HG03066 (cell line): ENCODE measurements at regions not wholly inside any gene's neighbourhood (a gene's known extent, or its start where the extent isn't known, plus 50 kb on each side); places are given as distances from the start of the nearest gene placed in this dataset.
"Not testable (repeated sequence)": the region's sequence is repeated elsewhere in the genome, so short reads cannot be mapped to it uniquely, and the experiment has no call there.

Experiments used
- ATAC-seq: cut with Tn5 transposase; IDR thresholded peaks from one replicate; pipeline ENCODE4 v1.9.1; 2021; ENCODE audit warnings: low read depth; ENCODE audit not compliant: unreplicated experiment

DNA sequence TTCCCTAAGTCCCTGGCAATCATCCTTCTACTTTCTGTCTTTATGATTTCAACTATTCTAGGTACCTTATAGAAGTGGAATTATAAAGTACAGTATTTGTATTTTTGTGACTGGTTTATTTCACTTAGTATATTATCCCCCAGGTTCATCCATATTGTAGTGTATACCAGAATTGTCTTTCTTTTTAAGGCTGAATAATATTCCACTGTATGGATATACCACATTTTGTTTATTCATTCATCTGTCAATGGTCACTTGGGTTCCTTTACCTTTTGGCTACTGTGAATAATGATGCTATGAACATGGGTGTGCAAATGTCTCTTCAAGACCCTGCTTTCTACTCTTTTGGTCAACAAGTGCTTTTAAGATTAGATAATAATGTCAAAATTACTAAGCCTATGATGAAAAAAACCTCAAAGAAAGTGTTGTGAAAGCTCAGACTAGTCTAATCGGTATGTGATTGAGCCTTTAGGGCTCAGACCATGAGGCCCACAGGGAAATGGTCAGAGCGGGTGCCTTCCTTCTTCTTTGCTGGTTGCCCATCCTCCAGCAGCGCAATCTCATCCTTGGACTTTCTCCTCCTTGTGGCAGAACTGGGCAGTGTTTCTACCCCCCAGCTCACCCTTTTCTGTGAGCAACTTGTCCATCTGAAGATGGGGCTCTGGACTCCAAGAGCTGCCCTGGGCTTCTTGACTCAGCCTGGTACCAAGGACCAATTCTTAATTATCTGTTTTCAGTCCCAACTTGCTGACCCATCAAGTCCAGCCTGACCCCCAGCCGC is 105.4 kb downstream of the TTC8 start:
- ATAC-seq = no peak

DNA sequence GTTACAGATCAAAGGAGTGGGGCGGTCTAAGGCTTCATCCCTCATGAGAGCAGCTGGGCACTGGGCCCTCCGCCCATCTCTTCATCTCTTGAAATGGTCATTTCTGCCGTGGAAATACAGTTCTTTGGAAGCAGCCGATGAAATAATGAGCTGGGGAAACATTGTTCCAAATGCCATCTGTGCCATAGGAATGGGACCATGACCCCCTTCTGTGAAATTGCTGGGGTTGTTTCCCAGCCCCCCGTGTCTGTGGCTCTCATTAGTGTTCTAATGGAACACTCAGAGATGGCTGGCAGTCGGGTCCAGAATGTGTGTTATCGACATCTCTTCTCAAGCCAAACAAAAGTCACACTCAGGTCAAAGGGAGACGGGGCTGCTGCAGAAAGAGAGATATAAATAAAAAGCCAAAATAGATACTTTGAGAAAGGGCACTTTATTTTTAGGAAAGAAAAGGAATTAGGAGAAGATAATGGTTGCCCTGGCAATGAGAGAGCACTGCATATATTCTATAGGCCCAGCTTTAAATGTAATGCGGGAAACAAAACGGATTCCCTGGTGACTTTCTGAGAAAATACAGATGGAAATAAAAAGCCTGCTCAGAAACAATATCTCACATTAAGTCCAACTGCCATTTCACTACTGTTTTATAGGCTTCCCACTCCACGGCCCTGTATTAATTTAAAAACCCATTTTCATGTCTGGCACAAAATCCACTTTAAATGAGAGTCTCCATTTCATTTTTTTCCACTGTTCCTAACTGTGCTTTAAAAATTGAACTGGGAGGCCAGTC is 107.1 kb downstream of the TTC8 start:
- no peak for ATAC-seq

DNA sequence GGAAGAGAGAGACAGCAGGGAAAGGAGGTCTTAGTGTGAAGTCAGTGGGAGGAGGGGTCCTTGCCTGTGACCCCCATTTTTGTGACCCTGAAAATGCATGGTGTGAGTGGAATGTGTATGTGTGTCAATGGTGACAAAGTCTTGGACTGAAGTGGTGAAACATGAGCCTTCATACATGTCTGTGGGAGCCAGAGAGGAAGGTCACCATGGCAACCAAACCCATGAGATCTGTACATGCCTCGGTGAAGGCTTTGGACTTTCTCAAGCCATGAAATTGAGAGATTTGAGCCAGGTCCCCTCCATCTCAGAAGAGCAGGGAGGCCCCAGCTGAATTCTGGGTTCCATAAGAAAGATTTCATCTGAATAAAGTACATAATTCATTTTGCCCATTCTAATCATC is 108.7 kb downstream of the TTC8 start:
- no peak for ATAC-seq

DNA sequence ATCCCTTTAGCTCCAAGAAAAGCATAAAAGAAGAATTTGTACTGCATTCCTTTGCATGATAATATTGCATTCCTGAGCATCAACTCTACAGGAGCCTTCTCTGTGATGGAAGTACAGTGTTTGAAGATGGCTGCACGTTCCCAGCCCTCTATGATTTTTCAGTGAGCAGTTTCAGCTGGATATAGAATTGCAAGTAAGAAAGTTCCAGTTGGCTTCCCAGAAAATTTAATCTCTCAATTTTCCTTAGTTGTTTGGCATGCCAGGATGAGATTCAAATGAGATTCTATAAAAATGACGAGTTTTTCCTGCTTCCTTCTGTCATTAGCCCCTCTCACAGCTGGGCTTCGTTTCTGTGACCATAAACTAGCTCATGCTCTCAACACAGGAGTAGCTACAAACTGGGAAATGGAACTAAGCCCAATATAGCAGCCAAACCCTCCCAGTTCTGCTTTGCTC is 109.9 kb downstream of the TTC8 start:
- no peak for ATAC-seq

DNA sequence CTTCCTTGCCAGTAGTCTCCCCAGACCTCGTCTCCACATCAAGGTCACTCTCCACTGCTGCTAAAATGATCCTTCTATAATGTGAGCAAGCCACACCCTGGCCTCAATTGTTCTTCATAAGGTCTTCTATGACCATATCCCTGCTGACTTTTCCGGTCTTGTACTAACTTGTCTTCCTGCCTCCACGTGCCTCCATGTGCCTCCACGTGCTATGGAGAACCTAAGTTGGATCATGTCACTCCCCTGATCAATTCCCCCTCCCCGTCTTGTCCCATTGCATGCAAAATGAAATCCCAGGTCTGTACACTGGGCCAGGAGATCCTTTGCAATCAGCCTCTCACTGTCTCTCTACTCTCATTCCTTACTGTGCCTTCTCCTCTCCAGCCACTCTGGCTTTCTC is 110.6 kb downstream of the TTC8 start:
- no peak for ATAC-seq

DNA sequence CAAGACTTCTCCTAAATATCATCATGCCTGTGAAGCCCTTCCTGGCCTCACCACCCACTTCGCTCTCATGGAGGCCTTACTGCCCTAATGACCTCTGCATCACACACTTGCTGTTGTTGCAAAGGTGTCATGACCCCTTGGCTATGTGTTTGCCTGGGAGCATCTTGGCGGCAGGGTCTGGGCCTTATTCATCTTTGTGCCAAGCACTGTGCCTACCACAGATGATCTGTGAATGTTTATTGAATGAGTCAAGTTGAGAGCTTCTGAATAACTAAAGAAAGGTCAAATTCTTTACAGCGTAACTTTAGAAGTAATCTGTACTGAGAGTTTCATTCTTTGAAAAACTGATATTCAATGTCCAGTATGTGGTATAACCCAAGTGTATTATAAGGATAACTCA is 113.3 kb downstream of the TTC8 start:
- no peak for ATAC-seq

DNA sequence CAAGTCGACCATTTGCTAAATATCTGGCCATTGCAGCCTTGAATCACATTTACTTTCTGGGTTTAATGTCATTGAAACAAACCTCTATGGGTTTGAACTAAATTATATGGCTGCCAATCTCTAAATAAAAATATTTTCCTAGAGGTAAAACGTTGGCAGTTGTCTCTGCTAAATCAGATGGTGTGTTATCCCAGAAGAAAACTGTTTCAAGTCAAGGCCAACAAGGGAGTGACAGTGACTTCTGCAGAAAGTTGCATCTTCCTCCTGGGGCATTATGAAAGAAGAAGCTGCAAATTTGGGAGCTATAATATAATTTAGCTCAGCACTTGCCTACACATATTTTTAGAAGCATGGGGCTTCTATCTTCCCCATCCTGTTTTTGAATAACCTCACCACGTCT is 116.2 kb downstream of the TTC8 start:
- no peak for ATAC-seq

DNA sequence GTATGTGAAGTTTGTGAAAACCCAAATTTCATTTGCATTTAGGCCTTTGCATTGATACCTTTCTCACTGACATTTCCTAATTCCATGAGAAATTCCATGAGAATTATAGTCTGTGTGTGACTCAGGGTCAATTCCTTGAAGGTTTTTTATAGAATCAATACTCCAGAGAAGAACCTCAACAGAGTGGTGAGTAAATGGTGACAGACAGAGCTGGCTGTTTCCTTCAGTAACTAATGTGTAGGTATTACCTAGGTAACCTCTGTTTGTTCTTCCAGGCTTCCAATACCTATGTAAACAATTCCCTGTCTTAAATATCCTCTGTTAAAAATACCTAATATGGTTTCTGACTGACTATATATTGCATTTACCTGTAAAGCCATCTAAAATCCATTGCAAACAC is 117.0 kb downstream of the TTC8 start:
- ATAC-seq = no peak

DNA sequence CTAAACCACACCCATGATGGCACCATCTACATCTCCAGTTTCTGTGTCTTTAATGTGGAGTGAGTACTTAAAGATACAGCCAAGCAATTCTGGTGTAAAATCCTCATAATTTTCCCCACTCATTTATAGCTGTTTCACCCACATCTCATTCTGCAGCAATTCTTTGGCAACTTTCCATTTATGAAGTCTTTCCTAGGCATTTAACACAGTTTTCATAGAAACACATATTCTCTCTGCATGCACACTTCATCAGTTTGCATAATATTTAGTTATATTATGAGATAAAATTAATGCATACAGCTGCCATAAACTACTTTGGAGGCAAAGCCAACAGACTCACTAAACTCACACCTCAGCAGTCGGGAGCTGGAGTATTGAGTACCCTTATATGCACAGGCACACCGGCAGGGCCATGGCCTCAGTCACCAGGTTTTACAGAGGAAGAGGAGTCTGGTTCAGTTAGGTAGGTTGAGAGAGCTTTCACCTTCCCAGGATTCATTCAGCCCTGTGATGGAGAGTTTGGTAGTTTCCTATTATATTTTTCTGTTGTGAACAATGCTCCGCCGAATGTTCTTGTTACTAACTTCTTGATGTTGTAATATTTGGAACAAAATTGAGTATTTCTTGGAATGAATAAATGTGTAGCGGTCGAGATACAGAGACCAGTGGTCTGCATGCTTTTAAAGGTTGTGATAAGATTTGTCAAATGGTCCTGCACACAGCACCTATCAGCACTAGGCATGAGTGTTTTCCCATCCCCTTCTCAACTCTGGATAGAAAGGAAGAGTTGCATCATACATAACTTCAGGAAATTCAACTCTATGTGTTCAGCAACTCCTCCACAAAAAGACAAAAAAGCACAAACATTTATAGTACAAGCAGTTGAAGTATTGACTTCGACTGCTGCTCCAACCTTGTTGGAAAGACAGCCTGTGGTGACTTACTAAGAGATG is 123.5 kb downstream of the TTC8 start:
- no peak for ATAC-seq

DNA sequence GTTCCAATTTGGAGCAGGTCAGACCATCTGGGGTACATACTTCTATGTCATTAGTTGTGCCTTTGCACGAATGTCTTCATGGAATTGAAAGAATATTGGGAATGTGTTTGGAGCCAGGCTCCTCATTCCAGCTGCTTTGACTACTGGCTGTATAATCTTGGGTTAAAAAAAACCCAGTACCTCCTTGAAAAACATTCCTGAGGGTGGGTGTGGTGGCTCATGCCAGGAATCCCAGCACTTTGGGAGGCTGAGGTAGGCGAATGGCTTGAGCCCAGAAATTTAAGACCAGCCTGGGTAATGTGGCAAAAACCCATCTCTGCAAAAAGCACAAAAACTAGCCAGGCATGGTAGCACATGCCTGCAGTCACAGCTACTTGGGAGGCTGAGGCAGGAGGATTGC is 125.6 kb downstream of the TTC8 start:
- no peak for ATAC-seq

DNA sequence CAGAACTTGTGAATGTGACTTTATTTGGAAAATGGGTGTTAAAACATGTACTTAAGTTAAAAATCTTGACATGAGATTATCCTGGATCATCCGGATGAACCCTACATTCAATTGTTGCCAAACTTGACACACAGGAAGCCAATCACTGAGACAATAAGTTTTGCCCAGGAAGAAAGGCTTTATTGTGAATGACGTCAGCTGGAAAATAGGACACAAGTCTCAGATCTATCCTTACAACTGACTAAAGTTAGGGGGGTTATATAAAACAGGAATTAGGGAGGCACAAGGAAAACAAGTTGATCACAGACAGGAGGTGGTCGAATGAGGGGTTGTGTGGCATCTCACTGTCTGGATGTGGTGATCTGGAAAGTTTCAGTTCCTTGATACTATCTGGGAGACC is 126.9 kb downstream of the TTC8 start:
- ATAC-seq = no peak

DNA sequence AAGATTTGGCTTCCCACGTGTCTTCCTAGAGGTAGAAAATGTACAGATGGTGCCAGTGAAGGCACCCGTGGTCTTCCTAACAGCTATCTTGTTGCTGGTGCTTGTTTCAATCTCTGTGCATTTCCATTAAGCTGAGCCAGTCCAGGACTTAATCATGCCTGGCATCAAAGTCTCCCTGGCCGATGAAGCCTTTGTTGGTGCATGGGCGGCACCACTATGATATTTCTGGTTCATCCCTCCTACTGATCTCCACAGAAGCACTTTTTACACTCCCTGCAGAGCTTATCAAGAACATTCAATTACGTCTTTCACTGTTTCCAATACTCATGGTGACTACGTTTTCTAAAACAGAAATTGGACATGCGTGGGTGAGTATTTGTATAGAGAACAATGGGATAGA is 128.4 kb downstream of the TTC8 start:
- no peak for ATAC-seq

DNA sequence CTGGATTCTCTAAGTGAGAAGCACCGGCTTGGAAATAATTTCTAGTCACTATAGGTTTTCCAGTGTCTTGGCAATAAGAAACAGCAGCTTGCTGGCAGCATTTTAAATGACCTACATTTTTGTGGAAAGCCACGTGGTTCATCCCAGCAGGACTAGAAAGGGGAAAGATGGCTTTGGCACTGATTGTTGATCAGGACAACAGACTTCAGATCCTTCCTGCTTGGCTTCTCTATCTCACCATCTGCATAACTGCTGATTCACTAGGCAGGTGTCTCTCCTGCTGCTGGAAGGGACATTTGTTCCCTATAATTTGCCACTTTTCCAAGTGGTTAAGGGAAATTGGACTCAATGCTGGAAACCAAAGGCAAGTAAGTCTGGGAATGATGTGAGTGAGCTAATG is 131.0 kb downstream of the TTC8 start:
- no peak for ATAC-seq

DNA sequence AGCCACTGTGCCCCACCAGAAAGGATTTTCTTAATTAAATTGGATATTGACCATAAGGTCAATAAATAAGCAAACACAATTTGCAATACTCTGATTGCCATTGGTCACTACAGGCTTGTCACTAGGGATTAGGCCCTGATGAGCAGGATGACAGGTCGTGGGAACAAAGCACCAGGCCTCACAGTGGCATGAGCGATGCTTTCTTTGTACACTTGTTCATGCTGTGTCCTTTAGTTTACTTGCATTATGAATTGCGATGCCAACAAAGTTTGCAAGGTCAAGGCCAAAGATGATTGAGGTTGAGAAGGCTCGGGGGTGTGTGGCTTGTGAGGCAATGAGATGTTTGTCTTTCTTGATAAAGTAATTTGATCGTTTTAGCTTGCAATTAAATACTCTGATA is 136.0 kb downstream of the TTC8 start:
- ATAC-seq = no peak

DNA sequence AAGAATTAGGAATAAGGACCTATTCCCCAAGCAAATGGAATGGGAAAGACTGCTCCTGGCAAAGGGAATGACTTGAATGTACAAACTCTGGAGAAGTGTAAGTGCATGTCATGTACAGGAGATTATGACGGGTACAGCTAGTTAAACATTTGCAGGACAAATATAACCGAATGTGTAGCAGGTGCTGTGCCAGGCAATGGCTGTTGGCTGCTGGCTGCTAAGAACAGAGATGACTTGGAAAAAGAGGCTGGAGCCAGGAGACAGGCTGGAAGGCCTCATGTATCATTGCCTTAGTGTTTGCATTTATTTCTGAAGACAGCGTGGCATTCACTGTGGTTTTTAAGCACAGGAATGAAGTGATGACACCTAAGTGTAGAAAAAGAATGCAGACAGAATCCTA is 136.8 kb downstream of the TTC8 start:
- no peak for ATAC-seq

DNA sequence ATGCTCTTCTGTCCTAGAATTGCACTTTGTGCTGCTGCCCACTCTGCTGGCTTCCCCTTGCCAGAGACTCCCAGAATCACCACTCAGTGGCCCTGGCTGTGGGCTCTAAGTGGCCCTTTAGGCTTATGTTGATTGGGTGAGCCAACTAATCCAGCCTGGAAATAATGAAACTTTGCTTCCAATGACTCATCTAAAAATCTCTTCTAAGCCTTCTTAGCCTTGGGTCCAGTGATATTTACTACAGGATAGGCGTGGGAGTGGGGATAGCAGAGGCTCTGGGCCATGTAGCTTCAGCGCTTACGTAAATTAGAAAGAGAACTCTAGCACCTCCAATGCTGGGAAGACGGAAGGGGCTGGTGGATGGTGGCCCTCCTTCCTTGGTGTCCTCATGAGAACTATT is 137.9 kb downstream of the TTC8 start:
- no peak for ATAC-seq

DNA sequence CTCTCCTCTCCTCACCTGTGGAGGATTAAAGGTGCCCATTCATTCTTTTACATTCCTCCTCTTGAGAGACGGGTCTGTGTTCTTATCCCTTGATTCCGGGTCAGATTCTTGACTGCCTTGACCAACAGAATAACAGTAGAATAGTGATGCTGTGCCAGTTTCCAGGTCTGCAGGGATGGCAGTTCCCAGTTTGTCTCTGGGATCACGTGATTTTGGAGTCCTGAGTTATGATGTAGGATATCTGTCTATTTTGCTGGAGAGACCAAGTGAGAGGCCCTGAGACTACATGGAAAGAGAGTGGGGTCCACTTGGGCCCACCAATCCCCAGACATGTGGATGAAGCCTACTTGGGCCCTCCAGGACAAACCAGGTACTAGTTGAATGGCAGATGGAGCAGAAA is 142.8 kb downstream of the TTC8 start:
- no peak for ATAC-seq

DNA sequence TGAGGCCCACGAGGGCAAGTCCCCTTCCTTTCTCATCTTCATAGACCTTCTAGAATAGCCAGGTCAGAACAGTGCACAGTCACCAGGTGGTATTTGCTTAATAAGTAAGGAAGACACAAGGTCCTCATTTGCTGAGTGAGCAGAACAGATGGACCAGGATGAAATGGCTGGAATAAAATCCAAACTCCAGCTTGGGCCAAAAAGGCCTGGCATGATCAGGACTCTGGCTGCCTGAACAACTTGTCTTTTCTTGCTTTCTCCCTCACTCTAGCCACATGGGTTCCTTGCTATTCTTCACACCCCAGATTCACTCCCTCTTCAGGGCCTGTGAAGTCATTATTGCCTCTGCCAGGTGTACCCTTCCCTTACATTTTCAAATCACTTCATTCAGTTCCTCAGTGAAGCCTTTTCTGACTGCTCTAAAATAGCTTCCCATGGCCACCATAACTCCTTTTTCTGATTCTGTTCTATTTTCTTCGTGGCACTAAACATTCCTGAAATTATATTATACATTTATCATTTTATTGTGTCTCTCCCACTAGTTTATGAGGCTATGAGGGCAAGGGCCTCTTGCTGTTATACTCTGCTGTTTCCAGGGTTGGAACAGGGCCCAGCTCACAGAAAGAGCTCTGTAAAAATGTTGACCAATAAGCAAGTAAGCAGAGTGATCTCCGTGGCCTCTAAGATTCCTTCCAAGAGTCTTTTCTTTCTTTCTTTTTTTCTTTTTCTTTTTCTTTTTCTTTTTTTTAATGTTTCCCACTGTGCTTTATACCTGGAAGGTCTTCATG is 150.8 kb downstream of the TTC8 start:
- no peak for ATAC-seq

DNA sequence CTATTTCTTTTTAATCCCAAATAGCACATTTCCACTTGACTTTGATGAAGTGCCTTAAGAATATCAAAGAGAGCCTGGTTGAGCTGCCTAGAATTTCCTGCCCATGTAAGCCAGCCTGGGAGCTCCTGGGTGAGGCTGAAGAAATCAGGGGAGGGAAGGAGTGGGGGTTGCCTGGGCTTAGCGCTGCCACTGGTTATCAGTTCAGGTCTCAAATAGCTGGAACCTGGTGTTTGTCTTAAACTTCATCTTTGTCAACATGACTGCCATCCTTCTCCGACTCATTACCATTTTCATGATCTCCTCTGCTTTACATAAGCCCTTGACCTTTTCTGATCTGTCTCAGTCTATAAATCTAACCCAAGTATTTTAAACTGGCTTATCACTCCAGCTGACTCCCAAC is 151.5 kb downstream of the TTC8 start:
- ATAC-seq = no peak

DNA sequence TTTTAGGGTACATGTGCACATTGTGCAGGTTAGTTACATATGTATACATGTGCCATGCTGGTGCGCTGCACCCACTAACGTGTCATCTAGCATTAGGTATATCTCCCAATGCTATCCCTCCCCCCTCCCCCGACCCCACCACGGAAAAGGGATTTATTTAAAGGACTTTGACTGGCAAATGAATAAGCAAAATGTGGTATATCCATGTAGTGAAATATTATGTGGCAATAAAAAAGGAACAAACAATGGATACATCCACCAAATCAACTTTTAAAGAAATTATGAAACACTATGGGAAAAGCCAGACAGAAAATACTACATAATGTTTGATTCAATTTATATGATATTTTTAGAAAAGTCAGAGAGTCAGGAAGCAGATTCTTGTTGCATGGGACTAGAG is 156.5 kb downstream of the TTC8 start:
- ATAC-seq = not testable (repeated sequence)
